ENCODE measurements at regions not wholly inside any gene's neighbourhood (a gene's known extent, or its start where the extent isn't known, plus 50 kb on each side); places are given as distances from the start of the nearest gene placed in this dataset.
"Not testable (repeated sequence)": the region's sequence is repeated elsewhere in the genome, so short reads cannot be mapped to it uniquely, and the experiment has no call there.

DNA sequence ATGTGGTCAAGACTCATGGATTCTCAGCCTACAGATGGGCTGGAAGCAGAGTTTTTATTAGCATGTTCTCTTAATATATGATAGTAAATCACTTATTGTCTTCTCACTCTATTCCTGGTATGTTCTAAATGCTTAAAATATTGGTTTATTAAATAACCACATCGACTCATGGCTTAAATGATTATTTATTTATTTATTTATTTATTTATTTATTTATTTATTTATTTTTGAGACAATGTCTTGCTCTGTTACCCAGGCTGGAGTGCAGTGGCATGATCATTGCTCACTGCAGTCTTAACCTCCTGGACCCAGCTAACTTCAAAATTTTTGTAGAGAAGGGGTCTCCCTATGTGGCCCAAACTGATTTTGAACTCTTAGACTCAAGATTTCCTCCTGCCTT is 457.2 kb upstream of the TNC start:
- DNase-seq = no peak

DNA sequence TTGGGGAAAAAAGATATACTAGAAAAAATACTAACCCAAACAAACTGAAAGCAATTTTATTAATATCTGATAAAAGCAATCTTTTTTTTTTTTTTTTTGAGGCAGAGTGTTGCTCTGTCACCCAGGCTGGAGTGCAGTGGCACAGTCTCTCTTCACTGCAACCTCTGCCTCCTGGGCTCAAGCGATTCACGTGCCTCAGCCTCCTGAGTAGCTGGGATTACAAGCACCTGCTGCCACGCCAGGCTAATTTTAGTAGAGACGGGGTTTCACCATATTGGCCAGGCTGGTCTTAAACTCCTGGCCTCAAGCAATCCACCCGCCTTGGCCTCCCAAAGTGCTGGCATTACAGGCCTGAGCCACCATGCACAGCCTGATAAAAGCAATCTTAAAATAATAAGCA is 467.5 kb upstream of the TNC start:
- not testable (repeated sequence) for DNase-seq

DNA sequence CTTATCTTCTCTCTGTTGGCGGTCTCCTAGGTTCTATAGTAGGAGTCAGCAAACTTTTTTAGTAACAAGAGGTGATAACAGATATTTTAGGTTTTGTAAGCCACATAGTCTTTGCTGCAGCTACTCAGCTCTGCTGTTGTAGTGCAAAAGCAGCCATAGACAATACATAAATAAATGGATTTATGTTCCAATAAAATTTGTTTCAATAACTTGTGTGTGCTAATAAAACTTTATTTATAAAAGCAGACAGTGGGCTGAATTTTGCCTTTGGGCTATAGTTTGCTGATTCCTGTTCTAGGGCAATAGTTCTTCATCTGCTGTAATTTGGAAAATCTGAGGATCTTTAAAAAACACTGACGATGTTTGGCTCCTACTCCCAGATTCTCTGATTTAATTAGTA is 469.4 kb upstream of the TNC start:
- DNase-seq = no peak

DNA sequence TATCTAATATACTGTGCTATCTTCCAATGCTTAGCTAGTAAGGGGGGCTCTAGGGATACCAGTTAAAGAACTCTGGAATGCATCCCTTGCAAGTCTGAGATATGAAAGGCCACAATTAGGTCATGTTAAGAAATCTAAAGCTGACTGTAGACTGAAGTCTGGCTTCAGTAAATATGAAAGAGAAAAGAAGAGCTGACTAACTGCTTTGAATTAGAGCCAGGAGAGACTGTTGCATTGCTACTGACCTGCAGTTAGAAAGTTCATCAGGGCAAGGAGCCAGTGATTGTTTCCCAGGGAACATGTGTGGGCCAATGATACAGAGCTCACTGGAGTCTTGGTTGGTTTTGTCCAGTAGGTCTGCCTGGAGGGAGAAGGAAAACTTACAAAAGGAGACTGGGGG is 472.1 kb upstream of the TNC start:
- no peak for DNase-seq

DNA sequence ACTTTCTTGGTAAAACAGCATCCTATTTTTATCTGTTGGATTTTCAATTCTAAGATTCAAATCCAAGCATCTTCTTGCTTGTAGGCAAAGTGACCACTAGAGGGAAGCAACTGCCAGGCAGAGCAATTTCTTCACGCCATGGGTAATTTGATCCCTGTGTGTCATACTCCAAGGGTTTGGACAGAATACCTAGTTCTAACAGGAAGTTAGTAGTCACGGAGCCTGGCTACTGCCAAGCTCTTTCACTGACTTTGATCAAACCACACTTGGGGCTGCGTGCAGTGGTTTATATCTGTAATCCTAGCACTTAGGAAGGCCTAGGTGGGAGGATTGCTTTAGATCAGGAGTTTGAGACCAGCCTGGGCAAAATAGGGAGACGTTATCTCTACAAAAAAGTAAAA is 473.6 kb upstream of the TNC start:
- DNase-seq = peak in 1 of 2 donors; percentile 32

DNA sequence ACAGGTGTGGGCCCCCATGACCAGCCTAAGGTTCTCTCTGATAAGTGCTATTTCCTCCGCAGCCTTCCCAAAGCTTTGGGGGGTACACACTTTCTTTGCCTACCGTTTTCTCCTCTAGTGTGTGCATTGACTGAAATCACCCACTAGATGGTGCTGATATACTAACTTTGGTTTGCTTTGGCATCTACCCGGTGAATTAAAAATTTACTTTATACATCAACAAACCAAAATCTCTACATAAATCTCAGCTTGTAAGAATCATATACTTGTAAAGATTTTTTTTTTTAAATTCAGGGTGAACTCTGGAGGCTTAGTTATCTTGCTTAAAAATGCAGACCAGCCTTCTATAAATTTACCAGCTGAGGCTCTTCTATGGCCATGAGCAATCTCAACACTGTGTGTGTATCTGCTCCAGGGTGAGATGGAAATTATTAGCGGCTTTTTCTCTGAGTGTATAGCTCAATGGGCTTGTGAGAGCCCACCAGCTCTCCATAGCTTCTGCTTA is 475.7 kb upstream of the TNC start:
- DNase-seq = peak in 1 of 2 donors; percentile 7

DNA sequence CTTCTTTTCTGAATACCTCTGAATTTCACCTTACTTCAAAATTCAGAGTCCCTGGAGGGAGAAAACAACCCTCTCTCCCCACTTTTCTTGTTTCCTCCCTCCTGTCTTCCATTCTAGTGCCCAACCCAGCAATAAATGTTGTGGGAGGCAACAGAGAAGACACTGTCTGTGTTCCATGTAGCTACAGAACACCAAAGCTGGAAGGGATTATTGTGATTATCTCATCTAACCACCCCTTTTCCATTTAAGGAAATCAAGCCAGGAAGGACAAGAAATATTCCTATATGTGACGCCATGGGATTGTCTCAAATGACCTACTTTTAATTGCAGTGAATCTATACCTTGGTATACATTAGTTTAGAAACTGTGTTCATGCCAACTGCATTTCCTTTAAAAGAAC is 476.6 kb upstream of the TNC start:
- no peak for DNase-seq

DNA sequence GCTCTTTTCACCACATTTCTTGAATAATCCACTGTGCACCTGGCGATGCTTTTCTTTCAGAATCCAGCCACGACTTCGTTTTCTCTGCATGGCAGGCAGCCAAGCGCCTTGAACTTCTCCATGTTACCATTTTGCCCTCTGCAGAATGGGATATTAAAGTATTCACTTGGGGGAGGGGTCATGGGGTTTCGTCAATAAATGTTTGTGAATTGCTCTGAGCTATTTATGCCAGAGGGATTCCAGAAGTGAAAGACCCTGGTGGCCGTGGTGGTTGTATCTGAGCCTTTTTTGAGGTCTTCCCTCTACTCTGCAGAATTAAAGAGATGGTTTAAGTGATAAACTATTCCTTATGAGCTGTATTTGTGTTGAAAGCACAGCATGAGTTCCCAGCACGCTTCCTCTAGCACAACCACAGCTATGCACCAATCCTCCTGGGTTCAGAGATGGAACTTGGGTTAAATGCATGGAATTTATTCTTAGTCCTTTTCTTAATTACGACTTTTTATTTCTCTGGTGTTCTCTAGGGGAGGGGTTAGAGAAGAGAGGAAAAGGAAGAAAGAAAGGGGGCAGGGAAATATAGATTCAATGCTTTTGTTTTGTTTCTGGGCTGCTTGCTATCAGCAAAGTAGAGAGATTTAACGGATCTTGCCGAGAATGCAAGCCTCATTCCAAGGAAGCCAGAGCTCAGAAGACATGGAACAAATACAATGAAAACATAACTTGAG is 478.2 kb upstream of the TNC start:
- no peak for DNase-seq

DNA sequence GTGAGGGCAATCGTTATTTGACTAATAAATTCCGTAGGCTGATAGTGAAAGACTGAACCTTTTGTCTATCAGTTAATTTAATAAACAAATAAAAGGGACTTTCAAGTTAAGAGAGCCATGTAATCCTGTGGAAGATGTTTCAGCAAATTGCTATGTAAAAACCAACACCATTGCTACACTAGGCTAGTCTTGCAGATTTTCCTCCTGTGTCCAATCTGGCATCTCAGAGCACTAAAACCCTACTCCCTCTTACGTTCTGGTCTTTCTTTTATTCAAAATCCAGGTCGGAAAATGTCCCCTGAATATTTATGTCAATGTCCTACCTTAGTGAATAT is 478.8 kb upstream of the TNC start:
- no peak for DNase-seq

DNA sequence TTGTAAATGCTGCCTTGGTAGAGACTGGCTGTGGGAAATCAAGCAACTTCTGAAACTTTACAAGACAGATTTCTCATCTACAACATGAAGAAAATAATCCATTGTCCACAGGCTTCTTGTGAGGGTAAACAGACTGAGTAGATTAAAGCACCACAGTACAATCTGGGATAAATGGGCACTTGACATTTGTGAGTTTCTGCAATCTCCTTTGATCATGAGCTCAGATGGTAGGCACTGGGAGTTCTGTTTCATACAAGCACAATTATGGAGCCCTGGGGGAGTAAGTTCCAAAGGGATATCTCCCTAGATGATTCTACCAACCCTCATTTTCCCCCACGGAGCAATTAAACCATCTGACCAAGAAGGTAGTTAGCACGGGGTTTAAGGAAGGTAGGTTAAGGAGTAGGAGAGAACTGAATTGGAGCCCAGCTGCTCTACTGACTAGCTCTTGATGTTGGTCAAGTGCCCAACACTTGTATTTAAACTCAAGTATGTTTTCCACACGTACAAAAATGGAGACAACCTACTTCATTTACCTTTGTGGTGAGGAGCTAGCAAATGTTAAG is 479.5 kb upstream of the TNC start:
- no peak for DNase-seq

DNA sequence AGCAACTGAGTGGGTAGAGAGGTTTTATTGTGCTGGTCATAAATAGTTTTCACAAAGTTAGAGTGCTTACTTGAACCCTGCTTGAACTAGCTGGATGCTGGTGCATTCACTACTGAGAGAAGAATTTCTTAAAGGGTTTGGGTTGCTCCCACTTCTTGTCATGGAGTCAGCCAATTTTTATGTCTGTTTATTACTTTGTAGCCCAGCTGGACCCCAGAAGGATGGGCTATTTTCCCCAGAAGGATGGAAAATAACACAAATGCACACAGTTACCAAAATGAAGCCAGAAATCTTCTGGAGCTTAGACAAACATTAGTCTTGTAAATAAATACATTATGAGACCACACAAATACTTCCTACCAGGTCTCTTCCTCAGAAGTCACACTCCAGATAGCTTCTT is 480.8 kb upstream of the TNC start:
- no peak for DNase-seq

DNA sequence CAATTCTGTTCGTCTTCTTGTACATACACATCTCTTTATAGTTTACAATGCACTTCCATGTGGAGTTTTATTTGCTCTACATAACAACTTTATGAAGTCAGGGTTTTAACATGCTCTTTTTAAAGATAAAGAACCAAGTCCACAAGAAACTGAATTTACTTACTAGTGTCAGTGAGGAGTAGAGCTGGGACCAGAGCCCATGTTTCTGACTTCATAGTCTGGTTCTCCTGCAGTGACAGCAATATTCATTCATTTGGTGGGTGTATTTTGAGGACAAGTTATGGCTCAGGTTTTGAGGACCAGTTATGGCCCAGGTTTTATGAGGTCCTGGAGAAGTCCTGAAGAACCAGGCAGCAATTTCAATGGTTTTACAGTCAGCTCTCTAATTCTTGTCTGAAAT is 481.9 kb upstream of the TNC start:
- no peak for DNase-seq

DNA sequence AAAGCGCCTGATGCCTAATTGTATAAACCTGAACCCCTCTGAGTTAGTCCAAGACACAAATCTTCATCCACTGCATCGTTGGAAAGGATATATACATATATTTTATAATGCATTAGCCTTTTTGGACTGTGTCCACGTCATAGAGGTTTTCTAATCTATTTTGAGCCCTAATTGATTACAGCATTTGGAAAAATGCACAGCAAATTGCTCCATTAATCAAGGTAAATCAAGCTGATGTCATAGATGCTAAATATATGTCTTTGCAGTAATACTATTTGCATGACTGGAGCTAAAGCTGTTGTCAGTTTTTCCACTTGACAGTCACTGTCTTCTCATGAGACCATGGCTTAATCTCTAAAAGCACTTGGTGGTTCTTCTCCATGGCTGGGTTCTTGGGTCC is 483.5 kb upstream of the TNC start:
- DNase-seq = no peak

DNA sequence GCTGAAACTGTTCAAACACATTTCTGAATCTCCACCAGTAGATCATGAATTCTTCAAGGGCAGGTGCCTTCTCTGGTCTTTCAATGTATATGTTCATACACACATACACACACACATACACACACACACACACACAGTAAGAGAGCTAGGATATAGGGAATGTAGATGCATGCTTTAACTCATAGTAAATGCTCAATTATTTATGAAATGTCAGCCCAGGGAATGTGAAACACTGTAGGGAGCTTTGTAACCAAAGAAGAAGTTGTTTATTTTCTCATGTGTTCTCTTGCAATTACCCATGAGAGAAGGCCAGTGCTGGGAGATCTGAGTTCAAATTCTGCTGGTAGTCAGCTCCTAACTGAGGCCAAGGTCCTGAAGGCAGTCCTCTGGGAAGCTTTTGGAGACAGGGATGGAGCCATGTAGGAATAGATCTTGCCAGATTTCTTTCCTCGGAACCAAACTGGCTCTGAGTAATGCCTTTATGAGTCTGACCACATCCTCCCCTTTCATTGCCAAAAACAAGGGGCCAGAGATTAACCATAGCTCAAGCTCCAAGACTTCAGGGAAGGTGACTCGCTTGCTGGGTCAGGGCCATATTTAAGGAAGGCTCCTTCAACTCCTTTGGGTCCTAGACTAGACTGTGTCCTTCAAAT is 487.0 kb upstream of the TNC start:
- no peak for DNase-seq

DNA sequence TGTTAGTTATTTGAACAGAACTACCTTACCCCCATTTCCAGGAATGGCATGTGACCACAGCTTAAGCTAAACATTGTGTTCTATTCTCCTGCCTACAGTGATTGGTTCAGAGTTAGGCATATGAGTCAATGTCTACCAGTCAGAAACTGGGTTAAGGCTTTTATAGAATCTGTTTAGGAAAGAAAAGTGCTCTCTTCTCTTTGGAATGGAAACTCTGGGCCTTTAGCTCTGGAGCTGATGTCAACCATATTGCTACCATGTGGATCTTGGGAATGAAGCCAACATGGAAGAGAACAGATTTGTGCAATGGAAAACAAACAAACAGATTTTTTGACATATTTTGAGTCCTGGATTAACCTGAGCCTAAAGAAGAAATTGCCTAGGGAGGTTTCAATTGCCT is 488.9 kb upstream of the TNC start:
- DNase-seq = no peak

DNA sequence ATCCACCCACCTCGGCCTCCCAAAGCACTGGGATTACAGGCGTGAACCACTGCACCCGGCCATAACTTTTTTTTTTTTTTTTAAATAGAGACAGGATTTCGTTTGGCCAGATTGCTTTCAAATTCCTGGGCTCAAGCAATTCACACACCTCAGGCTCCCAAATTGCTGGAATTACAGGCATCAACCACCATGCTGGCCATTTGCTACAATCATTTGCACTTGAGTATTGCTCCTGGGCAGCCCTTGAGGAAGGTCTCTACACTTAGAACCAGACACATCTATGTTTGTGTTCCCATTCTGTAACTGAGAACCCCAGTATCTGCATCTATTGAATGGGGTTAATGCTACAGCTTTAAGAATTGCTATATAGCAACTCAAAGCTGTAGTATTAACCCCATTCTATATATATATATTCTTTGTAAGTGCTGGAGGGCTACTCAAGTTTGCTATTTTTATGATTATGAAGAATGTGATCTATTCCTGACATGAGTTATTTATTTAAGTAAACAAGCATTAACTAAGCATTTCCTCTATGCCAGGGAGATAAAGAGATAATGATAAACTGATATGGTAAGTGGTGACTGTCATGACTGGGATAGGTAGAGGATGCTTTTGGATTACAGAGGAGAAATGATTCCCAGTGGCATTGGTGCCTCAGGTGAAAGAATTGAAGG is 496.5 kb upstream of the TNC start:
- DNase-seq = no peak

DNA sequence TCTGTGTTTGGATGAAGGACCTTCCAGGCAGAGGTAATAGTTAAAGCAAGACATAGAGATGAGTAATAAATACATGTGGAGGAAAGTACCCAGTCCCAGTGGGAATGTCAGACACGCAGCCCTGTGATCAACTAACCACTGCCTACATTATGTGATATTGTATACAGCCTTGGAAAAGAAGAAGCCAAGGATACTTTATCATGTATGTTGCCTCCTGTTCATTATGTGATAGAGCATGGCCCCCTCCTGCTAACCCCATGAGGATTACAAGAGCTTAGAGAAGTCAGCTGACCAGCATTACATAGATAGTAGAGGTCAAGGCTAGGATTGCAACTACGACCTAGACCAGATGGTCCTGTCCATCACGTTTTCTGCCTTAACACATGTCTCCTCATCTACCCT is 497.0 kb upstream of the TNC start:
- DNase-seq = no peak

DNA sequence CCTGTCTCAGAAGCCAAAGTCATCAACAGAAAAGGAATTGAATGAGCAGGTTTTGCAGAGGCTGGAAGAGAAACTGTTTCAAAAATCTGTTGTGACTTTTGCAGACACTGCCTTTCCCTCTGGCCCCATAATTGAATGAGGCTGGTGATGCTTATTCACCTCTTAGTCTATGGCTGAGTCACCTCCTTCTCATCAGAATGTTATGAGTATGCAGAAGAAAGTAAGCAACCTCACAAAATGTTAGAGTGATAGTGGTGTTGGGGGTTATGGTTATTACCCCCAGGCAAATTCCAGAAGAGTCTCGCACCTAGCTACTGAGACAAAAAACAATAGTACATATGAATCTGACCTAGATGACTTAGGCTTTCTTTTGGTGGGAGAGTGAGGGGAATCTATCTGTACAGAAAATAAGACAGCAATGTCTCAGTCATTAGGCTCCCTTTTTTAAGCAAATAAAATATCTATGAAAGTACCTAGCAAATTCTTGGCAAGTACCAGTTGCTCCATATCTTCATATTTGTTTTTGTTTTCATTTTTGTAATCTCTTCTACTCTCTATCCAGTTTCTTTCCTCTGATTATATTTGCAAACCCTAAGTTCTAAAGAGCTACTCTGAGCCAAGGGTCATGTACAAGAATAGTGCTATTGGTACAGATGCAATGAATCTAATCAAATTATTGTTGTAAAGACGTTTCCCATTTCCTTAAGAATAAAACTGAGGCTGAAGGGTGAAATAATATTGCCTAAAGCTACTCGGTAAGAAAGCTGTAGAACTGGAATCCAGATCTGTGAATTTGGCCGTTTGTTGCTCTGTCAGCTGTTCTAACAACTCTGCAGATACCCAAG is 498.1 kb upstream of the TNC start:
- no peak for DNase-seq

DNA sequence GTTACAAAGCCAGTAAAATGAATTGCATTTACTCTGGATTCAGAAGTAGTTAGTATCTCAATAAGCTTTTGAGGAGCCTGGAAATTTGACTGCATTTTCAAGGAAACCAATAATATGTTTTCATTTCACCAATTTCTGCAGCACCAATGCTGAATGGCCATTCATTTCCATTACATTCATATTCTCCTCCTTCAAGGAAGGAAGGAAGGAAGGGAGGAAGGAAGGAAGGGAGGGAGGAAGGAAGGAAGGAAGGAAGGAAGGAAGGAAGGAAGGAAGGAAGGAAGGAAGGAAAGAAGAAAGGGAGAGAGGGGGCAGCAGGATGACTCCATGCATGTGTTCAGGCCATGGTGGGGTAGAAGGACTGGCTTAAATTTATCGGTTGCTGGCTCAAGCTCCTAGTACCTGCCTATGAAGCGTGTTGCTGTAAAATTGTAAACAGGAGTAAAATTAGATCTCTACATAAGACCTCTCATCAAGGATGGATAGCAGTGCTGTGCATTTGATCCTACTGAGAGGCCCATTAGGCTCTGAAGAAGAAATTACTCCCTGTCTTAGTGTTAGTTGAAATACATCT is 498.8 kb upstream of the TNC start:
- no peak for DNase-seq

DNA sequence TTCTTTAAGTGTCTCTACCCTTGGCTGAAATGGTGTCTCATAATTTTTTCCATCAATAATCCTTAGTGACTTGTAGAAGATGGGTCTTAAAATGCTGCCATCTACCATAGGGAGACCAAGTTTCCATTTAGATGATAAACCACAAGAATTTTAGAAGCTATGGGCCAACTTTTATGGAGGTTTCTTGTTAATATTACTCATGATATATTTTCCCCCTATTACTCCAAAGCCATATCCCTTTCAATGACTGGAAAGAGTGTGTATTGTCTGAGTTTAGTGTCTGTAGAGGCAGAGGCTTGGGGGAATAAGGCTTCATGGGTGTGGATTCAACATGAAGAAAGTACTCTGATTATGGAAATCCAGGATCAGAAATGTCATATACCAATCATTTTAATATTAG is 507.3 kb upstream of the TNC start:
- DNase-seq = no peak

DNA sequence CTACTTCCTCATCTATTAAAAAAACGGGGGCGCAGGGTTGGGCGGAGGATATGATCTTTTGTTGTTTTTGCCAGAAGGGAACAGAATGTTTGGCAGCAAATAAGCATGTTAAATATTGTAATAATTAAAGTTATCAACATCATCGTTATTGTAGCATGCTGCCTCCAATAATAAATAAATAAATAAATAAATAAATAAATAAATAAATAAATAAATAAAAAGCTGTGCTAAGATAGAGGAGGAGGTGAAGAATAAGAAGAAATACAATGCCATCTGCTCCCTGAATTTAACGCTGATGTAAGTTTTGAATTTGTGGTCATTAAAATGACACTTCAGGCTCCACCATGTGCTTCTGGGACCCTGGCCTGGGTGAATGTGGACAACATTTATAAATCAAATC is 508.0 kb upstream of the TNC start:
- no peak for DNase-seq

DNA sequence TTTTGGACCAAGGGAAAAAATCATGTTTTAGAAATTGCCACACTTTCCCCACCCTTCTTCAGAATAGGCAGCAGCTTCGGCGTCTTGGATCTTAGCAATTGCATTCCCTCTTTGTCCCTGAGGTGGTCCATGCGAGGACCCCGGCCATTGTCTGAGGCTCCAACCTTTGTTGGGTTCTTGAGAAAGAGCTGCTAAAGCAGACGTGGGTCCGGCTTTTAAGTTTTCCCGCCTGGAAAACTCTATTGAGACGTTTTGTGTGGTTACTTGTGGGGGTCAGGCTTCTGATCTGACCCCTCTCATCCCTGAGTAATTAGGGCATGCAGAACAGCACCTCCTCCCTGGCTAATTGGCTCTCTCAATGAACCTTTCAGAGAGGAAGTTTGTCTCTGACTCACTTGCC is 509.6 kb upstream of the TNC start:
- no peak for DNase-seq

DNA sequence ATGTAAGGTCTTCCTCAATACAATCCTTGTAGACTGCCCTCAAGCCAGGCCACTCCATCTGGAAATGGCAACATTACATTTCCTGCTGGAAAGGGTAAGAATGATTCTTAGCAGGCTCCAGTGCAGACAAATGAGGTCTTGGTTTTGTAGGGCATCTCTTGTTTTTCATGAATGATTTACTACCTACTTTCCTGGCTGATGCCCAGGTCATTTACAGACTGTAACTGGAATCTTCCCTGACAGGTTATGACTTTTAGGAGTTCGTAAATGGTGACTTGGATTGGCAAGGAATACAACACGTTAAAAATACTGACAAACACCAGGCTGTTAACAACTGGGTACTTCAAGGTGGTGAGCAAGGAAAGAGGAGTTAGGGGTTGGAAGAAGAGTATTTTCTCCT is 510.5 kb upstream of the TNC start:
- DNase-seq = no peak
